ENCODE measurements at regions not wholly inside any gene's neighbourhood (a gene's known extent, or its start where the extent isn't known, plus 50 kb on each side); places are given as distances from the start of the nearest gene placed in this dataset.

DNA sequence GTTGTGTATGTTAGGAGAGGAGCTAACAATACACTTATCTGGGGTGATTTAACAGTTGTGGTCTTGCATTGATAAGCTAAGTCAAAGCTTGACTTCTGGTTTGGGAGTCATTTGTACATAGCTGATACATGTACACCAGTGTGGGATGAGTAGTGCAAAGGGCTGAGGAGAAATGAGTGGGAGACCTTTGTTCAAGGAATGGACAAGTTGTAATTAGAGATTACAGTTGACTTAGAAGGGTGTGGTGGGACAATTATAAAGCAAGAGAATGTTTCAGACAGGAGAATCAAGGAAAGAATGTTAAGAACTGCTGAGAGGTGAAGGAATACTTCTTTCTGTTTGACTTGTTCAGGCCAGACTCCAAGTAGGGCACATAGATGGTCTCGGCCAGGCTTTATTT is 209.7 kb upstream of the STEAP4 start (continued):
- no peak for TF ChIP-seq ZNF317 (CRISPR knock-in tag; IDR thresholded peaks at IDR 0.05)
- no peak for TF ChIP-seq TGIF2 (CRISPR knock-in tag; IDR thresholded peaks at IDR 0.05)
- no peak for TF ChIP-seq ZNF20 (CRISPR knock-in tag; IDR thresholded peaks at IDR 0.05)
- TF ChIP-seq RELA (CRISPR knock-in tag; IDR thresholded peaks at IDR 0.05), result no peak
- no peak for TF ChIP-seq HOXA5 (CRISPR knock-in tag; IDR thresholded peaks at IDR 0.05)
- TF ChIP-seq ATAD3A (CRISPR knock-in tag; IDR thresholded peaks at IDR 0.05), result no peak
- no peak for TF ChIP-seq ZNF44 (CRISPR knock-in tag; IDR thresholded peaks at IDR 0.05)
- no peak for TF ChIP-seq SIX4 (CRISPR knock-in tag; IDR thresholded peaks at IDR 0.05)
- TF ChIP-seq, protein P1, sequence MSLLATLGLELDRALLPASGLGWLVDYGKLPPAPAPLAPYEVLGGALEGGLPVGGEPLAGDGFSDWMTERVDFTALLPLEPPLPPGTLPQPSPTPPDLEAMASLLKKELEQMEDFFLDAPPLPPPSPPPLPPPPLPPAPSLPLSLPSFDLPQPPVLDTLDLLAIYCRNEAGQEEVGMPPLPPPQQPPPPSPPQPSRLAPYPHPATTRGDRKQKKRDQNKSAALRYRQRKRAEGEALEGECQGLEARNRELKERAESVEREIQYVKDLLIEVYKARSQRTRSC (CRISPR knock-in tag; IDR thresholded peaks at IDR 0.05; ENCODE audit: low read depth), result no peak
- no peak for TF ChIP-seq SPEN (CRISPR knock-in tag; IDR thresholded peaks at IDR 0.05; ENCODE audit: low read depth)
- TF ChIP-seq TRIM24 (CRISPR knock-in tag; IDR thresholded peaks at IDR 0.05), result no peak
- TF ChIP-seq FOSL2 (CRISPR knock-in tag; IDR thresholded peaks at IDR 0.05), result no peak

DNA sequence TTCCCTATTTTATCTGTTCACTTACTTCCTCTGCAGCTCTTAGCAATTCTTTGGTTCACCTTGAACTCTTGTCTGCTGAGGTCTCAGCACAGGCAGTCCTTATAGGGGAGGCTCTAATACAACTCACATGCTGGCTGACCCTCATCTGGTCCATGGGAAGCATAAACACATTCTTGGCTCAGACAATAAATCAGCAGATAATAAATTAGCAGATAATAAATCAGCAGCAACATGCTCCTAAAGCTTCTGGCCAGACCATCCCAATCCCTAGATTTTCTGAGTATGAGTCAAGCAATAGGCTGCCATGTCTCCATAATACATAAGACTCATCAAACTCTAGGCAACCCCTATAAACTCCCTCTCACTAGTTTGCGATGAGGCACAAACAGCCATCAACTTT is 208.6 kb upstream of the STEAP4 start:
- no TSS peak for BruUV-seq (replicated peaks)
- H3K9ac ChIP-seq (ENCODE audit: insufficient read depth, low read depth, low read length), result no peak overlapping the region
- TF ChIP-seq HNRNPH1 (optimal IDR thresholded peaks at IDR 0.05; ENCODE audit: low read depth, low read length) (no peak), TBP (CRISPR knock-in tag; IDR thresholded peaks at IDR 0.05) (no peak), ARID2 (CRISPR knock-in tag; IDR thresholded peaks at IDR 0.05; ENCODE audit: borderline replicate concordance) (no peak), HNRNPL (IDR thresholded peaks at IDR 0.05; ENCODE audit: low read depth, low read length) (no peak), ZNF510 (CRISPR knock-in tag; IDR thresholded peaks at IDR 0.05; ENCODE audit: low read depth) (no peak), ZNF34 (CRISPR knock-in tag; IDR thresholded peaks at IDR 0.05; ENCODE audit: borderline replicate concordance) (no peak), GABPB1 (CRISPR knock-in tag; IDR thresholded peaks at IDR 0.05) (no peak)
- TF ChIP-seq, protein P2, sequence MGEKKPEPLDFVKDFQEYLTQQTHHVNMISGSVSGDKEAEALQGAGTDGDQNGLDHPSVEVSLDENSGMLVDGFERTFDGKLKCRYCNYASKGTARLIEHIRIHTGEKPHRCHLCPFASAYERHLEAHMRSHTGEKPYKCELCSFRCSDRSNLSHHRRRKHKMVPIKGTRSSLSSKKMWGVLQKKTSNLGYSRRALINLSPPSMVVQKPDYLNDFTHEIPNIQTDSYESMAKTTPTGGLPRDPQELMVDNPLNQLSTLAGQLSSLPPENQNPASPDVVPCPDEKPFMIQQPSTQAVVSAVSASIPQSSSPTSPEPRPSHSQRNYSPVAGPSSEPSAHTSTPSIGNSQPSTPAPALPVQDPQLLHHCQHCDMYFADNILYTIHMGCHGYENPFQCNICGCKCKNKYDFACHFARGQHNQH (CRISPR knock-in tag; IDR thresholded peaks at IDR 0.05), result no peak
- no peak overlapping the region for H3K4me2 ChIP-seq (ENCODE audit: low read depth, low read length)
- no peaks in the 10 kb centered on the region for H4K20me1 ChIP-seq (ENCODE audit: insufficient read depth, low read length)
- peaks cover 6% of the 10 kb centered on the region for H3K9me3 ChIP-seq (ENCODE audit: low read length)
- WGBS (ENCODE audit: low lambda C conversion rate), result 0% methylated on average over 1 of the region's 1 CpG
- H3K27ac ChIP-seq (ENCODE audit: extremely low read length, insufficient read depth, low read length), result no peak overlapping the region
- CTCF ChIA-PET (ENCODE audit: low intra/inter-chr PET ratio, low total read pairs), result no interaction called here
- DNase-seq (ENCODE audit: low spot score) (no peak), ATAC-seq (no peak), FAIRE-seq (no peak)
- POLR2A ChIA-PET, result no interaction called here
- no peak overlapping the region for H2AFZ ChIP-seq (ENCODE audit: low read length)
- intact Hi-C loops (cut with micrococcal nuclease; ENCODE audit: unreplicated experiment) (no loop called here), in situ Hi-C loops (cut with HindIII; ENCODE audit: extremely low pct_ligation_motif_present, low pct_unique_long_range_greater_than_20kb) (no loop called here)
- H3K79me2 ChIP-seq (ENCODE audit: insufficient read depth, low read length), result no peaks in the 10 kb centered on the region
- H3K4me1 ChIP-seq (ENCODE audit: insufficient read depth, low read length), result no peaks in the 10 kb centered on the region
- H3K27me3 ChIP-seq (ENCODE audit: control insufficient read depth in 1 of 2, insufficient read depth in 2 of 2, low read length in 2 of 2), result no peaks in the 10 kb centered on the region
- no peaks in the 10 kb centered on the region for H3K36me3 ChIP-seq (replicated peaks in 1 of 2; ENCODE audit: control insufficient read depth in 1 of 2, insufficient read depth in 2 of 2, low read length in 2 of 2)
- no peak overlapping the region for H3K4me3 ChIP-seq (replicated peaks in 1 of 3; ENCODE audit: insufficient read depth in 1 of 3, low read depth in 2 of 3, low read length in 3 of 3)
